ENCODE measurements at regions not wholly inside any gene's neighbourhood (a gene's known extent, or its start where the extent isn't known, plus 50 kb on each side); places are given as distances from the start of the nearest gene placed in this dataset.

DNA sequence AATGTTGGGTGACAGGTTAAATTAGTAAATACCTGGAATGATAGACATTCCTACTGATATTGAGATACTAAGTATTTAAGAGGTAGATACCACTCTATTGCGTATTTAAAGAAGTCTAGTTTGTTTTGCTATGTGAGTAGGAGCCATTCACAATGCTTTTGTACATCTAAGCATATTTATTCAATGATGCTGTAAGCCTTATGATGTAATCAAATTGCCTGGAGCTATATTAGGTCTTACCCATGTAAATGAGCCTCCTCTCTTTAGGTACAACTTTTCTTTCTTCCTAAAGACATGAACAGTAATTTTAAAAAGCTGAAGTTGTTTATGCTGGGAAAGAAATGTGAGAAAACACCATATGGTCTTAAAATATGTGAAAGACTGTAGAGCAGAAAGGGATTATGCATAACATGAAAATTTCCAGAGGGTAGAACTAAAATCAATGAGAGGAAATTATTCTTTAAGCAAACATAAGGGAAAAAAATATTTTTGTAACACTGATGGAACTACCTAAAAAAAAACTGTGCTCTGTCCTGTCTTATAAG is 526.7 kb downstream of the EPHA7 start:
- no peaks in the 10 kb centered on the region for H3K36me3 ChIP-seq (replicated peaks; ENCODE audit: insufficient read depth, low read depth)
- no peak overlapping the region for H3K4me2 ChIP-seq
- H3K4me3 ChIP-seq, result no peak overlapping the region
- no peaks in the 10 kb centered on the region for H3K27me3 ChIP-seq
- DNase-seq (ENCODE audit: low spot score), result no peak
- WGBS (ENCODE audit: low lambda C conversion rate, missing lambda C conversion rate), result 88% methylated on average over 1 of the region's 1 CpG
- TF ChIP-seq, protein P1, sequence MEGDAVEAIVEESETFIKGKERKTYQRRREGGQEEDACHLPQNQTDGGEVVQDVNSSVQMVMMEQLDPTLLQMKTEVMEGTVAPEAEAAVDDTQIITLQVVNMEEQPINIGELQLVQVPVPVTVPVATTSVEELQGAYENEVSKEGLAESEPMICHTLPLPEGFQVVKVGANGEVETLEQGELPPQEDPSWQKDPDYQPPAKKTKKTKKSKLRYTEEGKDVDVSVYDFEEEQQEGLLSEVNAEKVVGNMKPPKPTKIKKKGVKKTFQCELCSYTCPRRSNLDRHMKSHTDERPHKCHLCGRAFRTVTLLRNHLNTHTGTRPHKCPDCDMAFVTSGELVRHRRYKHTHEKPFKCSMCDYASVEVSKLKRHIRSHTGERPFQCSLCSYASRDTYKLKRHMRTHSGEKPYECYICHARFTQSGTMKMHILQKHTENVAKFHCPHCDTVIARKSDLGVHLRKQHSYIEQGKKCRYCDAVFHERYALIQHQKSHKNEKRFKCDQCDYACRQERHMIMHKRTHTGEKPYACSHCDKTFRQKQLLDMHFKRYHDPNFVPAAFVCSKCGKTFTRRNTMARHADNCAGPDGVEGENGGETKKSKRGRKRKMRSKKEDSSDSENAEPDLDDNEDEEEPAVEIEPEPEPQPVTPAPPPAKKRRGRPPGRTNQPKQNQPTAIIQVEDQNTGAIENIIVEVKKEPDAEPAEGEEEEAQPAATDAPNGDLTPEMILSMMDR (IDR thresholded peaks at IDR 0.05; ENCODE audit: poor library complexity), result no peak
- TF ChIP-seq EZH2phosphoT487 (IDR thresholded peaks at IDR 0.05; ENCODE audit: low read depth, severe bottlenecking, unreplicated experiment) (no peak), EZH2 (IDR thresholded peaks at IDR 0.05; ENCODE audit: borderline replicate concordance) (no peak)
- no peaks in the 10 kb centered on the region for H3K4me1 ChIP-seq (ENCODE audit: insufficient read depth)
- H3K27ac ChIP-seq, result no peak overlapping the region
- H4K20me1 ChIP-seq (ENCODE audit: insufficient read depth, poor library complexity, severe bottlenecking), result no peaks in the 10 kb centered on the region
- H3K79me2 ChIP-seq, result no peaks in the 10 kb centered on the region
- H2AFZ ChIP-seq, result no peak overlapping the region
- H3K9me2 ChIP-seq (replicated peaks; ENCODE audit: insufficient read depth), result no peaks in the 10 kb centered on the region
- peaks cover 3% of the 10 kb centered on the region for H3K9me3 ChIP-seq (ENCODE audit: low read depth)

DNA sequence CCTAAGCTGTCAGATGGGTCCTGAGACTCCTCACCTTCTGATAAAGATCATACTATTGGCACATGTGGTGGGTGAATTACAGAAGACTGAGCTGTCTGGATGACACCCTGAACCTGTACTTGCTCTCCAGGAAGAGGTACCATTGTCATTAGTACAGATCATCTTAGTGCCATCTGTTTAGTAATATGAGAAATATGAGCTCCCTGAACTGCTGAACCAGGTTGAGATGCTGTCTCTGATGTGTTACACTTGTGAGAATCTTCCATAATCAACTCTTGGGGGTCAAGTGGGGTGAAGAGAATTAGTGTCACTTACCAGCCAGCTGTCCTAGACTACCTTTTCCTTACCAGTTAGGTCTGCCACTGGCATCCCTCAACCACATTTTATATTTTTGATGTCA is 531.0 kb downstream of the EPHA7 start:
- Histone ChIP-seq H3K36me3 (replicated peaks; ENCODE audit: insufficient read depth, low read depth) (no peaks in the 10 kb centered on the region), H3K4me2 (no peak overlapping the region), H4K20me1 (ENCODE audit: insufficient read depth, poor library complexity, severe bottlenecking) (no peaks in the 10 kb centered on the region), H3K9me3 (ENCODE audit: low read depth) (peaks cover 3% of the 10 kb centered on the region), H3K9me2 (replicated peaks; ENCODE audit: insufficient read depth) (no peaks in the 10 kb centered on the region), H2AFZ (no peak overlapping the region), H3K27ac (no peak overlapping the region), H3K4me3 (no peak overlapping the region), H3K79me2 (no peaks in the 10 kb centered on the region), H3K27me3 (no peaks in the 10 kb centered on the region), H3K4me1 (ENCODE audit: insufficient read depth) (no peaks in the 10 kb centered on the region)
- TF ChIP-seq, protein P1 (IDR thresholded peaks at IDR 0.05; ENCODE audit: poor library complexity), result no peak
- TF ChIP-seq EZH2 (IDR thresholded peaks at IDR 0.05; ENCODE audit: borderline replicate concordance) (no peak), EZH2phosphoT487 (IDR thresholded peaks at IDR 0.05; ENCODE audit: low read depth, severe bottlenecking, unreplicated experiment) (no peak)
- DNase-seq (ENCODE audit: low spot score), result no peak

DNA sequence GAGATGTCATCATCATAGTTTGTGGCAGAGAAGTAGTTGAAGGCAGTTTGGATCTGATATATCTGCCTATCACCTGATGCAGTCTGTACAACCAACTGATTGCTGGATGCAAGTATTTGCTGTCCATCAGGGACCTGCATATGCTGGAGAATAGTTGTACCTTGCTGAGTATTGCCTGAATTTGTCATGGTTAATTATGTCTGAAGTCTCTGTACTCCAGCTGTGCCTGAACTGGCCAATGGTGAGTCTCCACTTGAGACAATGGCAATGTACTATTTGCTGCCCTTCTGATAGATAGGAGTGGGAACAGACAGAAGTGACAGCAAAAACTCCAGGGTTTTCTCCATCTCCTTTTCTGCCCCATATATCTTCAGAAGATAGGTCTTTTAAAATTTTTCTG is 531.5 kb downstream of the EPHA7 start:
- Histone ChIP-seq H3K4me3 (no peak overlapping the region), H3K27ac (no peak overlapping the region), H3K4me1 (ENCODE audit: insufficient read depth) (no peaks in the 10 kb centered on the region), H3K9me2 (replicated peaks; ENCODE audit: insufficient read depth) (no peaks in the 10 kb centered on the region), H3K27me3 (no peaks in the 10 kb centered on the region), H3K36me3 (replicated peaks; ENCODE audit: insufficient read depth, low read depth) (no peaks in the 10 kb centered on the region), H3K4me2 (no peak overlapping the region), H4K20me1 (ENCODE audit: insufficient read depth, poor library complexity, severe bottlenecking) (no peaks in the 10 kb centered on the region), H3K9me3 (ENCODE audit: low read depth) (peaks cover 3% of the 10 kb centered on the region), H2AFZ (no peak overlapping the region), H3K79me2 (no peaks in the 10 kb centered on the region)
- DNase-seq (ENCODE audit: low spot score), result no peak
- TF ChIP-seq EZH2phosphoT487 (IDR thresholded peaks at IDR 0.05; ENCODE audit: low read depth, severe bottlenecking, unreplicated experiment), result no peak
- TF ChIP-seq EZH2 (IDR thresholded peaks at IDR 0.05; ENCODE audit: borderline replicate concordance), result no peak
- TF ChIP-seq, protein P1 (IDR thresholded peaks at IDR 0.05; ENCODE audit: poor library complexity), result no peak

DNA sequence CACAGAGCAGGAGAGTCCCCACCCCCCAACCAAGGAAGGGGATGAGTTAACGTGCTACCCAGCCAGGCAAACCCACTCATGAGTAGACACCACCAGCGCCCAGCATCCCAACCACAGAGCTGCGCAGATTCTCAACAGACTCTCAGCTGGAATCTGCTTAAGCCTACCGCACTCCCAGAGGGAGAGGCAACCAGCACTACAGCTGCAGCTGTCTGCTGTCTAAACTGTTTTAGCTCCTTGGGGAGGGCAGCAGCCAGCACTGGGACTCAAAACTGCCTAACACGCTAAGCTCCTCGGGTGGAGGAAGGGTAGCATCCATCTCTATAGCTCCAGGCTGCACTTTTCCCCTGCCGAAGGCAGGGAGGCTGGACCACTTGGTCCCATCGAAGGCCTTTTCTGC is 539.8 kb downstream of the EPHA7 start:
- H3K27ac ChIP-seq, result no peak overlapping the region
- TF ChIP-seq EZH2phosphoT487 (IDR thresholded peaks at IDR 0.05; ENCODE audit: low read depth, severe bottlenecking, unreplicated experiment), result no peak
- no peak for TF ChIP-seq EZH2 (IDR thresholded peaks at IDR 0.05; ENCODE audit: borderline replicate concordance)
- TF ChIP-seq, protein P1 (IDR thresholded peaks at IDR 0.05; ENCODE audit: poor library complexity), result no peak
- H3K9me2 ChIP-seq (replicated peaks; ENCODE audit: insufficient read depth), result no peaks in the 10 kb centered on the region
- no peaks in the 10 kb centered on the region for H3K4me1 ChIP-seq (ENCODE audit: insufficient read depth)
- no peaks in the 10 kb centered on the region for H3K79me2 ChIP-seq
- no peaks in the 10 kb centered on the region for H3K9me3 ChIP-seq (ENCODE audit: low read depth)
- H3K4me2 ChIP-seq, result no peak overlapping the region
- H3K27me3 ChIP-seq, result no peaks in the 10 kb centered on the region
- H3K4me3 ChIP-seq, result no peak overlapping the region
- H3K36me3 ChIP-seq (replicated peaks; ENCODE audit: insufficient read depth, low read depth), result no peaks in the 10 kb centered on the region
- H4K20me1 ChIP-seq (ENCODE audit: insufficient read depth, poor library complexity, severe bottlenecking), result no peaks in the 10 kb centered on the region
- DNase-seq (ENCODE audit: low spot score), result no peak
- WGBS (ENCODE audit: low lambda C conversion rate, missing lambda C conversion rate), result 93% methylated on average over 8 of the region's 8 CpGs
- no peak overlapping the region for H2AFZ ChIP-seq

Data from hepatocyte (in vitro differentiated cells).